GM21619 (cell line): ENCODE measurements at regions not wholly inside any gene's neighbourhood (a gene's known extent, or its start where the extent isn't known, plus 50 kb on each side); places are given as distances from the start of the nearest gene placed in this dataset.
"Not testable (repeated sequence)": the region's sequence is repeated elsewhere in the genome, so short reads cannot be mapped to it uniquely, and the experiment has no call there.

Experiments used
- ATAC-seq: cut with Tn5 transposase; IDR thresholded peaks from one replicate; pipeline ENCODE4 v1.9.1; 2021; ENCODE audit not compliant: unreplicated experiment

GRCh38 chr1:149695066-149695465 lies 87.4 kb upstream of the FCGR1A start:
- ATAC-seq = not testable (repeated sequence)

GRCh38 chr1:149700220-149700619 lies 82.3 kb upstream of the FCGR1A start:
- not testable (repeated sequence) for ATAC-seq

- ATAC-seq = not testable (repeated sequence)
Observed at GRCh38 chr1:149700677-149701567, 81.6 kb upstream of the FCGR1A start.

- ATAC-seq = peak; percentile 77
Observed at GRCh38 chr1:149708192-149708853, 74.2 kb upstream of the FCGR1A start.

GRCh38 chr1:149711651-149712050 lies 70.8 kb upstream of the FCGR1A start:
- ATAC-seq = not testable (repeated sequence)

GRCh38 chr1:149712154-149712927 lies 70.2 kb upstream of the FCGR1A start:
- ATAC-seq = not testable (repeated sequence)

- ATAC-seq = not testable (repeated sequence)
Observed at GRCh38 chr1:149713513-149713912, 69.0 kb upstream of the FCGR1A start.

- not testable (repeated sequence) for ATAC-seq
Observed at GRCh38 chr1:149713952-149714351, 68.5 kb upstream of the FCGR1A start.

- ATAC-seq = not testable (repeated sequence)
Observed at GRCh38 chr1:149724618-149725302, 57.7 kb upstream of the FCGR1A start.

- not testable (repeated sequence) for ATAC-seq
Observed at GRCh38 chr1:149726688-149727087, 55.8 kb upstream of the FCGR1A start.

- ATAC-seq = not testable (repeated sequence)
Observed at GRCh38 chr1:149728598-149728997, 53.9 kb upstream of the FCGR1A start.
